H9 (cell line): ENCODE measurements at regions not wholly inside any gene's neighbourhood (a gene's known extent, or its start where the extent isn't known, plus 50 kb on each side); places are given as distances from the start of the nearest gene placed in this dataset.

Source experiments
- DNase-seq: peaks from one replicate; pipeline ENCODE4 v3.0.0-alpha.2; 2017
- H2AFZ ChIP-seq: one replicate; pipeline ENCODE4 v1.6.1; 2013; ENCODE audit warnings: mild to moderate bottlenecking, low read length, control low read depth, moderate library complexity
- H2AK5ac ChIP-seq: 2 replicates; pipeline ENCODE4 v1.6.1; 2013; ENCODE audit warnings: low read length, control low read depth, mixed read lengths; ENCODE audit not compliant: insufficient read length
- H2BK120ac ChIP-seq: one replicate; pipeline ENCODE4 v1.6.1; 2013; ENCODE audit warnings: low read depth, mild to moderate bottlenecking, low read length, control low read depth, inconsistent platforms; ENCODE audit not compliant: poor library complexity, severe bottlenecking
- H2BK12ac ChIP-seq: 2 replicates; pipeline ENCODE4 v1.6.1; 2013; ENCODE audit warnings: low read length, control low read depth, mixed read lengths, low read depth; ENCODE audit not compliant: insufficient read length
- H2BK15ac ChIP-seq: 2 replicates; pipeline ENCODE4 v1.6.1; 2013; ENCODE audit warnings: low read depth, low read length, control low read depth
- H2BK20ac ChIP-seq: one replicate; pipeline ENCODE4 v1.6.1; 2013; ENCODE audit warnings: low read depth, mild to moderate bottlenecking, low read length, control low read depth, inconsistent platforms; ENCODE audit not compliant: poor library complexity, severe bottlenecking
- H2BK5ac ChIP-seq: 2 replicates; pipeline ENCODE4 v1.6.1; 2013; ENCODE audit warnings: low read length, control low read depth, mixed read lengths; ENCODE audit not compliant: insufficient read length
- H3K14ac ChIP-seq: 2 replicates; pipeline ENCODE4 v1.6.1; 2013; ENCODE audit warnings: low read length, control low read depth; ENCODE audit not compliant: insufficient read depth
- H3K18ac ChIP-seq: 2 replicates; pipeline ENCODE4 v1.6.1; 2013; ENCODE audit warnings: low read depth, mild to moderate bottlenecking, mixed read lengths, low read length, control low read depth; ENCODE audit not compliant: insufficient read length
- H3K23ac ChIP-seq: 2 replicates; pipeline ENCODE4 v1.6.1; 2013; ENCODE audit warnings: low read length, control low read depth, mixed read lengths, low read depth; ENCODE audit not compliant: insufficient read length
- H3K23me2 ChIP-seq: 2 replicates; pipeline ENCODE4 v1.6.1; 2013; ENCODE audit warnings: low read depth, mild to moderate bottlenecking, mixed read lengths, low read length, control low read depth; ENCODE audit not compliant: insufficient read length, poor library complexity, severe bottlenecking
- H3K27ac ChIP-seq: 2 replicates; pipeline ENCODE4 v1.5.1; 2013; ENCODE audit warnings: low read length, control low read depth, mixed read lengths, low read depth; ENCODE audit not compliant: insufficient read length
- H3K27me3 ChIP-seq: 2 replicates; pipeline ENCODE4 v1.6.1; 2013; ENCODE audit warnings: low read length, control low read depth, inconsistent platforms; ENCODE audit not compliant: insufficient read depth
- H3K4ac ChIP-seq: 2 replicates; pipeline ENCODE4 v1.6.1; 2013; ENCODE audit warnings: low read depth, mild to moderate bottlenecking, control low read depth, inconsistent platforms, low read length, moderate library complexity
- H3K4me1 ChIP-seq: 2 replicates; pipeline ENCODE4 v1.6.1; 2013; ENCODE audit warnings: low read length, control low read depth, inconsistent platforms; ENCODE audit not compliant: insufficient read depth
- H3K4me2 ChIP-seq: 2 replicates; pipeline ENCODE4 v1.6.1; 2013; ENCODE audit warnings: low read length, control low read depth, mixed read lengths; ENCODE audit not compliant: insufficient read length, insufficient read depth
- H3K56ac ChIP-seq: 2 replicates; pipeline ENCODE4 v1.6.1; 2013; ENCODE audit warnings: low read depth, mild to moderate bottlenecking, mixed read lengths, low read length, control low read depth; ENCODE audit not compliant: insufficient read length
- H3K79me1 ChIP-seq: 2 replicates; pipeline ENCODE4 v1.6.1; 2013; ENCODE audit warnings: low read depth, mild to moderate bottlenecking, moderate library complexity, low read length, control low read depth, inconsistent platforms; ENCODE audit not compliant: insufficient read depth, poor library complexity, severe bottlenecking
- H3K79me2 ChIP-seq: 2 replicates; pipeline ENCODE4 v1.6.1; 2013; ENCODE audit warnings: low read length, control low read depth, inconsistent platforms; ENCODE audit not compliant: insufficient read depth
- H3K9ac ChIP-seq: 2 replicates; pipeline ENCODE4 v1.6.1; 2013; ENCODE audit warnings: low read length, control low read depth, mixed read lengths; ENCODE audit not compliant: insufficient read length; ENCODE audit errors: extremely low read depth
- H3K9me3 ChIP-seq: one replicate; pipeline ENCODE4 v1.6.1; 2013; ENCODE audit warnings: low read depth, low read length, inconsistent platforms; ENCODE audit not compliant: control insufficient read depth
- H3T11ph ChIP-seq: one replicate; pipeline ENCODE4 v1.6.1; 2013; ENCODE audit warnings: mild to moderate bottlenecking, low read length, control low read depth, inconsistent platforms
- H4K20me1 ChIP-seq: one replicate; pipeline ENCODE4 v1.6.1; 2013; ENCODE audit not compliant: control insufficient read depth, insufficient read length, insufficient read depth
- H4K5ac ChIP-seq: 2 replicates; pipeline ENCODE4 v1.6.1; 2013; ENCODE audit warnings: low read depth, mild to moderate bottlenecking, mixed read lengths, low read length, control low read depth; ENCODE audit not compliant: insufficient read length
- H4K8ac ChIP-seq: replicated peaks from 2 replicates; pipeline ENCODE4 v1.6.1; 2013; ENCODE audit warnings: low read length, control low read depth, mixed read lengths, low read depth; ENCODE audit not compliant: insufficient read length
- H4K91ac ChIP-seq: 2 replicates; pipeline ENCODE4 v1.6.1; 2013; ENCODE audit warnings: low read depth, mild to moderate bottlenecking, moderate library complexity, mixed read lengths, low read length, control low read depth; ENCODE audit not compliant: insufficient read length
- H3K27ac Mint-ChIP-seq, 3 experiments: 2 replicates in 2 of 3; 3 replicates in 1 of 3; pipeline ENCODE4 v1.8.0; 2020 to 2021; ENCODE audit warnings: mixed read lengths in 3 of 3, mild to moderate bottlenecking in 1 of 3, moderate library complexity in 1 of 3
- H3K27me3 Mint-ChIP-seq: 2 replicates; pipeline ENCODE4 v1.8.0; 2021; ENCODE audit warnings: low read depth, mild to moderate bottlenecking, moderate library complexity, mixed read lengths
- H3K36me3 Mint-ChIP-seq, 3 experiments: 2 replicates in 2 of 3; 3 replicates in 1 of 3; pipeline ENCODE4 v1.8.0; 2020 to 2021; ENCODE audit warnings: low read depth in 3 of 3, mixed read lengths in 3 of 3; ENCODE audit not compliant: insufficient read depth in 1 of 3
- H3K4me1 Mint-ChIP-seq, 2 experiments: 2 replicates each; pipeline ENCODE4 v1.8.0; 2020; ENCODE audit warnings: mixed read lengths in 2 of 2
- H3K4me3 Mint-ChIP-seq, 2 experiments: 2 replicates in 1 of 2; 3 replicates in 1 of 2; pipeline ENCODE4 v1.8.0; 2020 to 2021; ENCODE audit warnings: mild to moderate bottlenecking in 2 of 2, mixed read lengths in 2 of 2, moderate library complexity in 1 of 2
- H3K9me3 Mint-ChIP-seq, 2 experiments: 2 replicates in 1 of 2; 3 replicates in 1 of 2; pipeline ENCODE4 v1.8.0; 2020; ENCODE audit warnings: mild to moderate bottlenecking in 2 of 2, mixed read lengths in 2 of 2, moderate library complexity in 1 of 2
- WGBS: extraction: QIAGEN DNeasy Blood & Tissue Kit; methylation state at CpG from one replicate; pipeline ENCODE4 v1.1.7; 2013; ENCODE audit warnings: missing lambda C conversion rate, low lambda C conversion rate, mixed read lengths; ENCODE audit not compliant: insufficient read length; ENCODE audit errors: extremely low coverage; 5-methylcytosine and 5-hydroxymethylcytosine counted together
- TF ChIP-seq, protein P1 (sequence below): fragments of 200-600 bp; sonication (generic); conservative IDR thresholded peaks from 3 replicates; pipeline ENCODE4 v1.8.0; 2021; ENCODE audit warnings: antibody characterized with exemption, mild to moderate bottlenecking

DNA sequence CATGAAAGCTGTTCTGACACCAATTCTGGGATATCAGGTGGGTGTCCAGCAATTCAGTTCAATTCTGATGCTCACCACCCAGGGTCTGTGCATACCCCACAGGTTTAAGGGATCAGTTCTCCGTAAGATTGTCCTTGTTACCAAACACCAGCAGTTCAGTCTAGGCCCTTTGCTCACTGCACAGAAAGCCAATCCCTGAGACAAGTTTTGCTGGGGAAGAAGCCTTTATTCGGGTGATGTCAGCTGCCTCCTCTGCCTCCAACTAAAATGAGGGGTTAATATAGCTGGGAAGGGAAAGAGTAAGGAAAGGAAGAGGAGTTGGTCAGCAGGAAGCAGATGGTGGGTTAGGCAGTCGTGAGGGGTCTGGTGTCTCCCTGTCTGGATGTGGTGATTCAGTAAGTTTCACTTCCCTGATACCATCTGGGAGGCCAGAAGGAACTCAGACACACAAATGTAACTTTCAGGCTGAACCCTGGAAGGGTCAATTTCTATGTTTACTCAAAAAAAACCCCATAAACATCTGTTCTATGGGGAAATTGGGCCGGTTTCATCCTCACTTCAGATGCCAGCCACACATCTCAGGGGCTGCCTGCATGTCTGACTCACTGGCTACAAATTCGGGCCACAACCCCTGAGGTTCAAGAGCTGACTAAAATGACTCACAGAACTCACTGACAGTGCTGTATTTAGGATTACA, 83.3 kb upstream of the PGBD5 start:
- no peak overlapping the region for H2BK15ac ChIP-seq
- TF ChIP-seq, protein P1, sequence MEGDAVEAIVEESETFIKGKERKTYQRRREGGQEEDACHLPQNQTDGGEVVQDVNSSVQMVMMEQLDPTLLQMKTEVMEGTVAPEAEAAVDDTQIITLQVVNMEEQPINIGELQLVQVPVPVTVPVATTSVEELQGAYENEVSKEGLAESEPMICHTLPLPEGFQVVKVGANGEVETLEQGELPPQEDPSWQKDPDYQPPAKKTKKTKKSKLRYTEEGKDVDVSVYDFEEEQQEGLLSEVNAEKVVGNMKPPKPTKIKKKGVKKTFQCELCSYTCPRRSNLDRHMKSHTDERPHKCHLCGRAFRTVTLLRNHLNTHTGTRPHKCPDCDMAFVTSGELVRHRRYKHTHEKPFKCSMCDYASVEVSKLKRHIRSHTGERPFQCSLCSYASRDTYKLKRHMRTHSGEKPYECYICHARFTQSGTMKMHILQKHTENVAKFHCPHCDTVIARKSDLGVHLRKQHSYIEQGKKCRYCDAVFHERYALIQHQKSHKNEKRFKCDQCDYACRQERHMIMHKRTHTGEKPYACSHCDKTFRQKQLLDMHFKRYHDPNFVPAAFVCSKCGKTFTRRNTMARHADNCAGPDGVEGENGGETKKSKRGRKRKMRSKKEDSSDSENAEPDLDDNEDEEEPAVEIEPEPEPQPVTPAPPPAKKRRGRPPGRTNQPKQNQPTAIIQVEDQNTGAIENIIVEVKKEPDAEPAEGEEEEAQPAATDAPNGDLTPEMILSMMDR: no peak

More for the DNA sequence above, 83.3 kb upstream of the PGBD5 start:
- Histone ChIP-seq H2BK20ac (no peak overlapping the region), H4K5ac (no peak overlapping the region), H4K8ac (no peak overlapping the region), H2AK5ac (no peak overlapping the region), H4K91ac (no peak overlapping the region), H3K79me2 (no peaks in the 10 kb centered on the region), H3K23ac (no peak overlapping the region), H3K4me1 (no peaks in the 10 kb centered on the region), H3T11ph (no peak overlapping the region), H3K79me1 (no peaks in the 10 kb centered on the region), H2AFZ (no peak overlapping the region), H3K14ac (no peak overlapping the region), H2BK120ac (no peak overlapping the region), H3K27me3 (no peaks in the 10 kb centered on the region), H3K23me2 (no peaks in the 10 kb centered on the region), H3K9ac (no peak overlapping the region), H3K4ac (no peak overlapping the region), H3K9me3 (no peaks in the 10 kb centered on the region), H2BK12ac (no peak overlapping the region), H3K18ac (no peak overlapping the region), H2BK5ac (no peak overlapping the region), H4K20me1 (no peaks in the 10 kb centered on the region), H3K27ac (no peak overlapping the region), H3K4me2 (no peak overlapping the region), H3K56ac (no peak overlapping the region)
- no CpG with 5 or more reads among the region's 5 CpGs for WGBS
- peaks cover 2% of the 10 kb centered on the region for H3K27me3 Mint-ChIP-seq
- peaks cover 3 to 8% of the 10 kb centered on the region in 2 experiments; a peak in 4 of 5 replicates for H3K9me3 Mint-ChIP-seq
- DNase-seq: no peak
- H3K4me3 Mint-ChIP-seq: no peak overlapping the region
- peaks cover 0 to 4% (median 1%) of the 10 kb centered on the region in 3 experiments; a peak in 4 of 7 replicates for H3K36me3 Mint-ChIP-seq
- peak overlapping the region in 1 of 3 experiments; percentile 54; a peak in 2 of 7 replicates for H3K27ac Mint-ChIP-seq
- peaks cover 5 to 13% of the 10 kb centered on the region in 2 experiments; a peak in 3 of 4 replicates for H3K4me1 Mint-ChIP-seq
